Transverse colon (tissue), 4 donors: ENCODE measurements at regions not wholly inside any gene's neighbourhood (a gene's known extent, or its start where the extent isn't known, plus 50 kb on each side); places are given as distances from the start of the nearest gene placed in this dataset.

Experiments
- POLR2AphosphoS5 ChIP-seq, 3 donors: sonication (generic); formaldehyde crosslinking; IDR thresholded peaks; one replicate each; pipeline ENCODE4 v1.6.1; 2016; ENCODE audit warnings: antibody characterized with exemption in 3 of 3
- TF ChIP-seq, protein P1 (sequence below), 5 experiments: fragments of 200-600 bp in 3 of 5; fragments of 450-650 bp in 2 of 5; sonication (generic) in 3 of 5; IDR thresholded peaks; 1 replicate in 2 of 5; 2 replicates in 3 of 5; pipeline ENCODE4 v1.5.1; 2016 to 2017; ENCODE audit warnings: antibody characterized with exemption in 5 of 5, inconsistent platforms in 3 of 5, mild to moderate bottlenecking in 2 of 5, moderate library complexity in 1 of 5

DNA sequence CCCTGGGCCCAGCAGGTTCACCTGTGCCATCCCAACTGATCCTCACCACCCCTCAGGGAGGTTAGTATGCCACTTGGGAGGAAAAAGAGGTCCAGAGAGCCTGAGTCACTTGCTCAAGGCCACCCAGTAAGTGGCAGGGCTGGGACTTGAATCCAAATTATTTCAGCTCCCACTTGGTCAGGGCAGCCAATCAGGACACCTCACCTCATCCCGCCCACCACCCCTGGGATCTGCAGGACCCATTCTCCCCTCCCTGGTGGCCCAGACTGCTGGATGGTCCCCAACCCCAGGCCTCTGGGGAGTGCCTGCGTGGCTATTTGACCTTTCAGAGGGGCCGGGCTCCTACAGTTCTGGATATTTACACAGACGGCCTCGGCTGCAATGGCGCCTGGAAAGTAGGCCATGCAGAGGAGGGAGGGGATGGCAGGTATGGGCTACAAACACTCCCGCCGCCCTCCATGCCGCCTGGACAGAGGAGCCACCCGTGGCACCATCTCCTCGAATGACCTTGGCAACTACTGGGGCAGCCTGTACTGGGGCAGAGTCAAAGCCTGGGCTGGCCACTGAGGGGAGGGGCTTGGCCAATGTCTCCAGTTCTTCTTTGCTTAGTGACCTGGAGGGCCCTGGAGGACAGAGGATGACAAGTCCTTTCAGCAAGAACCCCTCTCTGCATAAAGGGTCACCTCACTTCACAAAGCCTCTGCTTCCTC, 153.6 kb upstream of the LINGO1 start:
- no peak for TF ChIP-seq POLR2AphosphoS5 (IDR thresholded peaks at IDR 0.05)
- TF ChIP-seq, protein P1, sequence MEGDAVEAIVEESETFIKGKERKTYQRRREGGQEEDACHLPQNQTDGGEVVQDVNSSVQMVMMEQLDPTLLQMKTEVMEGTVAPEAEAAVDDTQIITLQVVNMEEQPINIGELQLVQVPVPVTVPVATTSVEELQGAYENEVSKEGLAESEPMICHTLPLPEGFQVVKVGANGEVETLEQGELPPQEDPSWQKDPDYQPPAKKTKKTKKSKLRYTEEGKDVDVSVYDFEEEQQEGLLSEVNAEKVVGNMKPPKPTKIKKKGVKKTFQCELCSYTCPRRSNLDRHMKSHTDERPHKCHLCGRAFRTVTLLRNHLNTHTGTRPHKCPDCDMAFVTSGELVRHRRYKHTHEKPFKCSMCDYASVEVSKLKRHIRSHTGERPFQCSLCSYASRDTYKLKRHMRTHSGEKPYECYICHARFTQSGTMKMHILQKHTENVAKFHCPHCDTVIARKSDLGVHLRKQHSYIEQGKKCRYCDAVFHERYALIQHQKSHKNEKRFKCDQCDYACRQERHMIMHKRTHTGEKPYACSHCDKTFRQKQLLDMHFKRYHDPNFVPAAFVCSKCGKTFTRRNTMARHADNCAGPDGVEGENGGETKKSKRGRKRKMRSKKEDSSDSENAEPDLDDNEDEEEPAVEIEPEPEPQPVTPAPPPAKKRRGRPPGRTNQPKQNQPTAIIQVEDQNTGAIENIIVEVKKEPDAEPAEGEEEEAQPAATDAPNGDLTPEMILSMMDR (IDR thresholded peaks at IDR 0.05), result no peak
